Rectal smooth muscle tissue (tissue), 1 donor: ENCODE measurements at regions not wholly inside any gene's neighbourhood (a gene's known extent, or its start where the extent isn't known, plus 50 kb on each side); places are given as distances from the start of the nearest gene placed in this dataset.
"Not testable (repeated sequence)": the region's sequence is repeated elsewhere in the genome, so short reads cannot be mapped to it uniquely, and the experiment has no call there.

Source experiments
- H3K27ac ChIP-seq: one replicate; pipeline ENCODE4 v1.7.0; 2013; ENCODE audit warnings: low read depth, low read length, inconsistent platforms
- H3K27me3 ChIP-seq: one replicate; pipeline ENCODE4 v1.7.0; 2013; ENCODE audit warnings: low read length; ENCODE audit not compliant: control insufficient read depth, insufficient read depth
- H3K36me3 ChIP-seq: one replicate; pipeline ENCODE4 v1.7.0; 2013; ENCODE audit warnings: low read length; ENCODE audit not compliant: control insufficient read depth, insufficient read depth
- H3K4me1 ChIP-seq: one replicate; pipeline ENCODE4 v1.7.0; 2013; ENCODE audit warnings: low read length; ENCODE audit not compliant: control insufficient read depth, insufficient read depth
- H3K4me3 ChIP-seq: one replicate; pipeline ENCODE4 v1.7.0; 2013; ENCODE audit warnings: low read length
- H3K9ac ChIP-seq: one replicate; pipeline ENCODE4 v1.7.0; 2013; ENCODE audit warnings: low read length

DNA sequence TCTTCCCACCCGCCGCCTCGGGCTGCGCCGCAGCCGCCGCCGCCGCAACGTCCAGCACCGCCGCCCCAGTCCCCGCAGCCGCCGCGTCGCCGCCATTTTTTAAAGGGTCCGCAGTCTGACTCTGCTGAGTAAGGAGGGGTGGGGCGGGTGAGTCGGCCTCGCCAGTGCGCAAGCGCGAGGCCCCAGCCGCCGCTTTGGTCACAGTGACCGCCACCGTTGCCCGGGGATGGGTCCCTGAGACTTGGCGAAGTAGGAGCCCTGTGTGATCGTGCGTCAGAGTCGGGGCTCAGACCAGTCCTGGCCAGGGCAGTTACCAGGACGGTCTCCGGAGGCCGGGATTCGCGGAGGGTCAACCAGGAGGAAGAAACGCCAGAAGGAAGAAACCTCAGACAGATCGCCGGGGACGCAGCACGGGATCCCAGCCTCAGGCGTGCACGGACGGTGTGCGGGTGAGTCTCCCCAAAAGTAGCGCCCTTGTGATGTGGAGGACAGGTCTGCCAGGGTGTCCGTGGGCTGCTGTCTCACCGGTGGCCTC lies 1414.2 kb upstream of the PCDH10 start:
- H3K36me3 ChIP-seq, H3K9ac ChIP-seq, H3K4me1 ChIP-seq, H3K4me3 ChIP-seq, H3K27me3 ChIP-seq, H3K27ac ChIP-seq: not testable (repeated sequence)

DNA sequence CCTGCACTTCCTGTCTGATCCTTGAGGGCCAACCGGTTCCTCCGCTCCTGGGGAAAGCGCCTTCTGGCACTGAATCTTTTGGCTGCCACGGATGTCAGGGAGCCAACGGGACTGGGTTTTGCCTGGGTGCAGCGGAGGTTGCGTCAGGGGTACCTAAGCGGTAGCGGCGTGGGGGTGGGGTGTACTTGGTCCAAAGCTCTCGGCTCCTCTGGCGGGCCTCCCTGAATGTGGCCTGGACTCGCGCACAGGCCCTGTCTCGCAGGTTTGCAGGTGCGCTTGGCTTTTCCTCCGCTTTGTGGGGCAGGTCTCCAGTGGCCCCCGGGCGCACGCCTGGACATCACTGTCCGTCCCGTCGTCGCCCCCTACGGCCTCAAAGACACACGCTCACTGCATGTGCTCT lies 1410.1 kb upstream of the PCDH10 start:
- not testable (repeated sequence) for H3K27me3 ChIP-seq, H3K4me3 ChIP-seq, H3K36me3 ChIP-seq

DNA sequence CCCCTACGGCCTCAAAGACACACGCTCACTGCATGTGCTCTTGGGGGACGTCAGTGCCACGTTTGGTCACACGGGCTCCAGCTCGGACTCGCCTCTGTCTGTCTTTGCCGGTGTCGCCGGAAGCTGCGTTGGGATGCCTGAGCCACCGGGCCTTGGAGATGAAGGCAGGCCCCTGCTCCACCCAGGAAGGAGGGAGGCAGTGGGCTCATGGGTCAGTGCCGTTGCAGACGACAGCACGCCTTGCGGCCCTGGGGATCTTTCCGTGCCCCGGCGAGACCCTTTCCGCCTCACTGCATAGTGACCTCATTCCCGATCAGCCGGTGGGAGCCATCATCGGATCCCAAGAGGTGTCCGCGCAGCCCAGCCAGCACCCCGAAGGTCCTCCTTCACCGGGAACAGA lies 1407.3 kb upstream of the PCDH10 start:
- H3K4me1 ChIP-seq, H3K4me3 ChIP-seq, H3K36me3 ChIP-seq, H3K27ac ChIP-seq, H3K9ac ChIP-seq, H3K27me3 ChIP-seq: not testable (repeated sequence)

More for the DNA sequence above, 1410.1 kb upstream of the PCDH10 start:
- H3K27ac ChIP-seq, H3K9ac ChIP-seq, H3K4me1 ChIP-seq: not testable (repeated sequence)

DNA sequence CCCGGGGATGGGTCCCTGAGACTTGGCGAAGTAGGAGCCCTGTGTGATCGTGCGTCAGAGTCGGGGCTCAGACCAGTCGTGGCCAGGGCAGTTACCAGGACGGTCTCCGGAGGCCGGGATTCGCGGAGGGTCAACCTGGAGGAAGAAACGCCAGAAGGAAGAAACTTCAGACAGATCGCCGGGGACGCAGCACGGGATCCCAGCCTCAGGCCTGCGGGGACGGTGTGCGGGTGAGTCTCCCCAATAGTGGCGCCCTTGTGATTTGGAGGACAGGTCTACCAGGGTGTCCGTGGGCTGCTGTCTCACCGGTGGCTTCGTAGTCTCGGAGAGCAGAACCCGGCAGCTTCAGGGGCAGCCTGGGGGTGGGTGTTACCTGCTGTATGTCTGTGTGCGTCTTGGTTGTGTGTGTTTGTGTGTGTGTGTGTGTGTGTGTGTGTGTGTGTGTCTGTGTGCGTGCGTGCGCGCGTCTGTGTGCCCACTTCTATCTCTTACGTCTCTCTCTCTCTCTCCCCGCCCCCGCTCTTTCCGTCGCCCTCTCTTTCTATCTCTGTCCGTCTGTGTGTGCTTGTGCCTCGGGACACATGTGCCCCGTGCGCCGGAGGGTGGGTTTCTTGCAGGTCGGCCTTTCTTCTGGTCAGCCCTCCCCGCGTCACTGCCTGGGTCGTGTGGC lies 1406.4 kb upstream of the PCDH10 start:
- H3K36me3 ChIP-seq, H3K27ac ChIP-seq, H3K9ac ChIP-seq, H3K27me3 ChIP-seq, H3K4me3 ChIP-seq, H3K4me1 ChIP-seq: not testable (repeated sequence)

DNA sequence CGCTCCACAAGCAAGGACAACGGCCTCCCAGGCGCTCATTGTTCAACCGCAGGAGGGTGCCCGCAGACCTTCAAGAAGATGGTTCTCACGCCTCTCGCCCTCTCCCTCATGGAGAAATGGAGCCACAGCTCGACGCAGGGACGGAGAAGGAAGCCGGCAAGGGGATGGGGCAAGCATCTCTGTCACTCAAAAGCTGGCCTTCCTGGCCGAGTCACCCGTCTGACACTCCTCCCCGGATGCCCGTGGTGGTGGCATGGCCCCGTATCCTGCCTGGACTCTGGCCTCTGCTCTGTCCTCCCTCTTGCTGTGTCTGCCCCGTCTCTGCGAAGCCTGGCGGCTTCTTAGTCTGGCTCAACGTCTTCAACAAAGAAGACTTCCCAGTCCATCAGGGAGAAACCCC lies 1405.7 kb upstream of the PCDH10 start:
- H3K27me3 ChIP-seq, H3K9ac ChIP-seq, H3K4me1 ChIP-seq, H3K27ac ChIP-seq, H3K36me3 ChIP-seq, H3K4me3 ChIP-seq: not testable (repeated sequence)

DNA sequence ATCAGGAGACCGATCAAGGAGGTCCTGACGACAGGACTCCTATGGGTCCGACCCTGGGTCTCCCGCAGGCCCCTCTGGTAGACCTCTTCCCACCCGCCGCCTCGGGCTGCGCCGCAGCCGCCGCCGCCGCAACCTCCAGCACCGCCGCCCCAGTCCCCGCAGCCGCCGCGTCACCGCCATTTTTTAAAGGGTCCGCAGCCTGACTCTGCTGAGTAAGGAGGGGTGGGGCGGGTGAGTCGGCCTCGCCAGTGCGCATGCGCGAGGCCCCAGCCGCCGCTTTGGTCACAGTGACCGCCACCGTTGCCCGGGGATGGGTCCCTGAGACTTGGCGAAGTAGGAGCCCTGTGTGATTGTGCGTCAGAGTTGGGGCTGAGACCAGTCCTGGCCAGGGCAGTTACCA lies 1401.9 kb upstream of the PCDH10 start:
- H3K27ac ChIP-seq, H3K9ac ChIP-seq, H3K4me1 ChIP-seq, H3K27me3 ChIP-seq, H3K4me3 ChIP-seq, H3K36me3 ChIP-seq: not testable (repeated sequence)

DNA sequence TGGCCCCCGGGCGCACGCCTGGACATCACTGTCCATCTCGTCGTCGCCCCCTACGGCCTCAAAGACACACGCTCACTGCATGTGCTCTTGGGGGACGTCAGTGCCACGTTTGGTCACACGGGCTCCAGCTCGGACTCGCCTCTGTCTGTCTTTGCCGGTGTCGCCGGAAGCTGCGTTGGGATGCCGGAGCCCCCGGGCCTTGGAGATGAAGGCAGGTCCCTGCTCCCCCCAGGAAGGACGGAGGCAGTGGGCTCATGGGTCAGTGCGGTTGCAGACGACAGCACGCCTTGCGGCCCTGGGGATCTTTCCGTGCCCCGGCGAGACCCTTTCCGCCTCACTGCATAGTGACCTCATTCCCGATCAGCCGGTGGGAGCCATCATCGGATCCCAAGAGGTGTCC lies 1399.9 kb upstream of the PCDH10 start:
- H3K36me3 ChIP-seq, H3K4me3 ChIP-seq, H3K27me3 ChIP-seq, H3K27ac ChIP-seq, H3K4me1 ChIP-seq, H3K9ac ChIP-seq: not testable (repeated sequence)

DNA sequence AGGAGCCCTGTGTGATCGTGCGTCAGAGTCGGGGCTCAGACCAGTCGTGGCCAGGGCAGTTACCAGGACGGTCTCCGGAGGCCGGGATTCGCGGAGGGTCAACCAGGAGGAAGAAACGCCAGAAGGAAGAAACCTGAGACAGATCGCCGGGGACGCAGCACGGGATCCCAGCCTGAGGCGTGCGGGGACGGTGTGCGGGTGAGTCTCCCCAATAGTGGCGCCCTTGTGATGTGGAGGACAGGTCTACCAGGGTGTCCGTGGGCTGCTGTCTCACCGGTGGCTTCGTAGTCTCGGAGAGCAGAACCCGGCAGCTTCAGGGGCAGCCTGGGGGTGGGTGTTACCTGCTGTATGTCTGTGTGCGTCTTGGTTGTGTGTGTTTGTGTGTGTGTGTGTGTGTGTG lies 1399.1 kb upstream of the PCDH10 start:
- not testable (repeated sequence) for H3K27me3 ChIP-seq

DNA sequence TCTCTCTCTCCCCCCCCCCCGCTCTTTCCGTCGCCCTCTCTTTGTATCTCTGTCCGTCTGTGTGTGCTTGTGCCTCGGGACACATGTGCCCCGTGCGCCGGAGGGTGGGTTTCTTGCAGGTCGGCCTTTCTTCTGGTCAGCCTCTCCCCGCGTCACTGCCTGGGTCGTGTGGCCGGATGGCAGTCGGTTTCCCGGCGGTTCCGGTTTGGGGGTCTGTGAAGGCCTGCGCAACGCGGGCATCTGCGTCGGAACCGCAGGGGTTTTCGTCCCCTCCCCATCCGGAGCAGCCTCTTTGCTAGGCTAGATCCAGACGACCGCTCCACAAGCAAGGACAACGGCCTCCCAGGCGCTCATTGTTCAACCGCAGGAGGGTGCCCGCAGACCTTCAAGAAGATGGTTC lies 1398.6 kb upstream of the PCDH10 start:
- H3K4me1 ChIP-seq, H3K4me3 ChIP-seq, H3K9ac ChIP-seq, H3K27me3 ChIP-seq, H3K36me3 ChIP-seq, H3K27ac ChIP-seq: not testable (repeated sequence)

More for the DNA sequence above, 1399.1 kb upstream of the PCDH10 start:
- H3K4me1 ChIP-seq, H3K4me3 ChIP-seq, H3K27ac ChIP-seq, H3K9ac ChIP-seq, H3K36me3 ChIP-seq: not testable (repeated sequence)

DNA sequence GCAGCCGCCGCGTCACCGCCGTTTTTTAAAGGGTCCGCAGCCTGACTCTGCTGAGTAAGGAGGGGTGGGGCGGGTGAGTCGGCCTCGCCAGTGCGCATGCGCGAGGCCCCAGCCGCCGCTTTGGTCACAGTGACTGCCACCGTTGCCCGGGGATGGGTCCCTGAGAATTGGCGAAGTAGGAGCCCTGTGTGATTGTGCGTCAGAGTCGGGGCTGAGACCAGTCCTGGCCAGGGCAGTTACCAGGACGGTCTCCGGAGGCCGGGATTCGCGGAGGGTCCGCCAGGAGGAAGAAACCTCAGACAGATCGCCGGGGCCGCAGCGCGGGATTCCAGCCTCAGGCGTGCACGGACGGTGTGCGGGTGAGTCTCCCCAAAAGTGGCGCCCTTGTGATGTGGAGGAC lies 1386.9 kb upstream of the PCDH10 start:
- not testable (repeated sequence) for H3K4me1 ChIP-seq, H3K27ac ChIP-seq, H3K9ac ChIP-seq, H3K27me3 ChIP-seq, H3K36me3 ChIP-seq, H3K4me3 ChIP-seq

DNA sequence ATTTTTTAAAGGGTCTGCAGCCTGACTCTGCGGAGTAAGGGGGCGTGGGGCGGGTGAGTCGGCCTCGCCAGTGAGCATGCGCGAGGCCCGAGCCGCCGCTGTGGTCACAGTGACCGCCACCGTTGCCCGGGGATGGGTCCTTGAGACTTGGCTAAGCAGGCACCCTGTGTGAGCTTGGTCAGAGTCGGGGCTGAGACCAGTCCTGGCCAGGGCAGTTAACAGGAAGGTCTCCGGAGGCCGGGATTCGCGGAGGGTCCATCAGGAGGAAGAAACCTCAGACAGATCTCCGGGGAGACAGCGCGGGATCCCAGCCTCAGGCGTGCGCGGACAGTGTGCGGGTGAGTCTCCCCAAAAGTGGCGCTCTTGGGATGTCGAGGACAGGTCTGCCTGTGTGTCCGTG lies 1384.4 kb upstream of the PCDH10 start:
- Histone ChIP-seq H3K9ac (no peak overlapping the region), H3K36me3 (no peaks in the 10 kb centered on the region), H3K27ac (no peak overlapping the region), H3K27me3 (no peaks in the 10 kb centered on the region), H3K4me3 (no peak overlapping the region), H3K4me1 (no peaks in the 10 kb centered on the region)

DNA sequence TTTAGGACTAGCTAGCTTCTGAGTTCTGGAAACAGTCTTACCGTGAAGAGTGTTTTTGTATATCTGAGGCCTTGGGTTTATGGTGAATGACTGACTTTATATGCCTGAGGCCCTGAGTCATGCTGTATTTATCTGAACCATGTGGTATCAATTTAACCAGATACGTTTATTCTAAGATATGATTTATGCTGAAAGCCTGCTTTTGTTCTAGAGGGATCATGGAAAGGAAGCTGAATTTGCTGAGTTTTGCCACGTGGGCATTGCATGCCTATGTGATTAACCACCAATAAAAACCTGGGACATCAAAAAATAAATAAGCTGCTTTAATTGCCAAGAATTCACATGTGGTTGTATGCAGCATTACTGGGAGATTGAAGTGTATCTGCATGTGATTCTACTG lies 1374.7 kb upstream of the PCDH10 start:
- not testable (repeated sequence) for H3K27me3 ChIP-seq, H3K36me3 ChIP-seq, H3K4me3 ChIP-seq, H3K4me1 ChIP-seq, H3K9ac ChIP-seq, H3K27ac ChIP-seq

DNA sequence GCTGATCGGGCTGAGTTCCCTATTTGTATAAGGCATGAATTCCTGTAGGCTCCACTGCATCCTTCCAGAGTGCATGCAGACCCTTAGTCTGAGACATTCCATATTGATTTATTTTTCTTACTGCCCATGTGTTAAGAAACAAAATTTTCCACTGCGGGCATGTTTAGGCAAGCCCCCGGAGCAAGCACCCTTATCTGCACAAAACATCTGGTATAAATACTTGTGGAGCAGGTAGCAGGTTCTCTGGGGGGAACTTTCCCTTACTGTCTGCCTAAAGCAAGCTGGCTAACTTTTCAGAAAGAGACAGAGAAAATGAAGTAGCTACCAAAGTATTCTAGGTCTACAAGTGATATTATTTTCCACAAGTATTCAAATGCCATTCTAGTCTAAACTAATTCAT lies 1338.5 kb upstream of the PCDH10 start:
- H3K36me3 ChIP-seq, H3K4me3 ChIP-seq, H3K27ac ChIP-seq, H3K27me3 ChIP-seq, H3K4me1 ChIP-seq, H3K9ac ChIP-seq: not testable (repeated sequence)
